Panc1 (cell line): ENCODE measurements at regions not wholly inside any gene's neighbourhood (a gene's known extent, or its start where the extent isn't known, plus 50 kb on each side); places are given as distances from the start of the nearest gene placed in this dataset.
"Not testable (repeated sequence)": the region's sequence is repeated elsewhere in the genome, so short reads cannot be mapped to it uniquely, and the experiment has no call there.

ENCODE experiments used
- SIN3A ChIP-seq: IDR thresholded peaks from 2 replicates; pipeline ENCODE4 v1.6.1; 2012; ENCODE audit warnings: low read depth, mild to moderate bottlenecking, low read length, moderate library complexity, borderline replicate concordance; ENCODE audit not compliant: insufficient read depth
- TF ChIP-seq, protein P1 (sequence below): fragments of 450-650 bp; IDR thresholded peaks from 2 replicates; pipeline ENCODE4 v1.5.1; 2017; ENCODE audit warnings: mild to moderate bottlenecking
- TF ChIP-seq, protein P2 (sequence below), 2 experiments: IDR thresholded peaks; 2 replicates each; pipeline ENCODE4 v1.6.1; 2011 to 2012; ENCODE audit warnings: low read depth in 2 of 2, control low read depth in 1 of 2, low read length in 1 of 2, mild to moderate bottlenecking in 1 of 2, moderate library complexity in 1 of 2; ENCODE audit not compliant: insufficient read depth in 1 of 2

DNA sequence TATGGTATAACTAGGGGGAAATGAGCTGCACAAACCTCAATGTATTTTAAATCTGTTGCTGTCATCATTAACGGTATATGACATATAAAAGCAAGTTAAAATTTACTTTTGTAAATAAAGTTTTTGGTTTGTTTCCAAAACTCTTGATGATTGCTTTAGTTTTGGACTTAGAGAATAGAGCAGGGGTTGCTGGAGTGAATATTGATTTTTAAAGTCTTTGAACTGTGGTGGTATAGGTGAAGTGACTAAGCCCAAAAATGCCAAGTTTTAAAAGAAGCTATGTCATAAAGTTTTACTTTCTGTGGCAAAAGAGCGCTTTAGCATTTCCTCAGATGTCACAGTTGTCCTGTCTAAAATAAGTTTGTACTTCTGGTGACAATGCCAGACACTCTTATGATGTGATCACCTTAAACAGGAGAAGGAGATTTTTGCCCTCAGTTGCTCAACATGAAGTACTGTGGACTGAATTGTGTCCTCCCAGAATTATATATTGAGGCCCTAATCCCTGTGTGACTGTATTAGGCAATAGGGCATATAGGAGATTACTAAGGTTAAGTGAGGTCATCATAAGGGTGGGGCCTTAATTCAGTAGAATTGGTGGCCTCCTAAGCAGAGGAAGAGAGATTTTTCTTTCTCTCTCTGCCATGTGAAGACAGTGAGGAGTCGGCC lies 175.2 kb upstream of the PLGLB1 start:
- TF ChIP-seq, protein P1, sequence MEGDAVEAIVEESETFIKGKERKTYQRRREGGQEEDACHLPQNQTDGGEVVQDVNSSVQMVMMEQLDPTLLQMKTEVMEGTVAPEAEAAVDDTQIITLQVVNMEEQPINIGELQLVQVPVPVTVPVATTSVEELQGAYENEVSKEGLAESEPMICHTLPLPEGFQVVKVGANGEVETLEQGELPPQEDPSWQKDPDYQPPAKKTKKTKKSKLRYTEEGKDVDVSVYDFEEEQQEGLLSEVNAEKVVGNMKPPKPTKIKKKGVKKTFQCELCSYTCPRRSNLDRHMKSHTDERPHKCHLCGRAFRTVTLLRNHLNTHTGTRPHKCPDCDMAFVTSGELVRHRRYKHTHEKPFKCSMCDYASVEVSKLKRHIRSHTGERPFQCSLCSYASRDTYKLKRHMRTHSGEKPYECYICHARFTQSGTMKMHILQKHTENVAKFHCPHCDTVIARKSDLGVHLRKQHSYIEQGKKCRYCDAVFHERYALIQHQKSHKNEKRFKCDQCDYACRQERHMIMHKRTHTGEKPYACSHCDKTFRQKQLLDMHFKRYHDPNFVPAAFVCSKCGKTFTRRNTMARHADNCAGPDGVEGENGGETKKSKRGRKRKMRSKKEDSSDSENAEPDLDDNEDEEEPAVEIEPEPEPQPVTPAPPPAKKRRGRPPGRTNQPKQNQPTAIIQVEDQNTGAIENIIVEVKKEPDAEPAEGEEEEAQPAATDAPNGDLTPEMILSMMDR: not testable (repeated sequence)
- not testable (repeated sequence) for TF ChIP-seq SIN3A
- TF ChIP-seq, protein P2, sequence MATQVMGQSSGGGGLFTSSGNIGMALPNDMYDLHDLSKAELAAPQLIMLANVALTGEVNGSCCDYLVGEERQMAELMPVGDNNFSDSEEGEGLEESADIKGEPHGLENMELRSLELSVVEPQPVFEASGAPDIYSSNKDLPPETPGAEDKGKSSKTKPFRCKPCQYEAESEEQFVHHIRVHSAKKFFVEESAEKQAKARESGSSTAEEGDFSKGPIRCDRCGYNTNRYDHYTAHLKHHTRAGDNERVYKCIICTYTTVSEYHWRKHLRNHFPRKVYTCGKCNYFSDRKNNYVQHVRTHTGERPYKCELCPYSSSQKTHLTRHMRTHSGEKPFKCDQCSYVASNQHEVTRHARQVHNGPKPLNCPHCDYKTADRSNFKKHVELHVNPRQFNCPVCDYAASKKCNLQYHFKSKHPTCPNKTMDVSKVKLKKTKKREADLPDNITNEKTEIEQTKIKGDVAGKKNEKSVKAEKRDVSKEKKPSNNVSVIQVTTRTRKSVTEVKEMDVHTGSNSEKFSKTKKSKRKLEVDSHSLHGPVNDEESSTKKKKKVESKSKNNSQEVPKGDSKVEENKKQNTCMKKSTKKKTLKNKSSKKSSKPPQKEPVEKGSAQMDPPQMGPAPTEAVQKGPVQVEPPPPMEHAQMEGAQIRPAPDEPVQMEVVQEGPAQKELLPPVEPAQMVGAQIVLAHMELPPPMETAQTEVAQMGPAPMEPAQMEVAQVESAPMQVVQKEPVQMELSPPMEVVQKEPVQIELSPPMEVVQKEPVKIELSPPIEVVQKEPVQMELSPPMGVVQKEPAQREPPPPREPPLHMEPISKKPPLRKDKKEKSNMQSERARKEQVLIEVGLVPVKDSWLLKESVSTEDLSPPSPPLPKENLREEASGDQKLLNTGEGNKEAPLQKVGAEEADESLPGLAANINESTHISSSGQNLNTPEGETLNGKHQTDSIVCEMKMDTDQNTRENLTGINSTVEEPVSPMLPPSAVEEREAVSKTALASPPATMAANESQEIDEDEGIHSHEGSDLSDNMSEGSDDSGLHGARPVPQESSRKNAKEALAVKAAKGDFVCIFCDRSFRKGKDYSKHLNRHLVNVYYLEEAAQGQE (IDR thresholded peaks at IDR 0.05; ENCODE audit: insufficient read depth in 1 of 2, low read depth in 2 of 2, low read length in 1 of 2): not testable (repeated sequence)
